ENCODE measurements at regions not wholly inside any gene's neighbourhood (a gene's known extent, or its start where the extent isn't known, plus 50 kb on each side); places are given as distances from the start of the nearest gene placed in this dataset.

DNA sequence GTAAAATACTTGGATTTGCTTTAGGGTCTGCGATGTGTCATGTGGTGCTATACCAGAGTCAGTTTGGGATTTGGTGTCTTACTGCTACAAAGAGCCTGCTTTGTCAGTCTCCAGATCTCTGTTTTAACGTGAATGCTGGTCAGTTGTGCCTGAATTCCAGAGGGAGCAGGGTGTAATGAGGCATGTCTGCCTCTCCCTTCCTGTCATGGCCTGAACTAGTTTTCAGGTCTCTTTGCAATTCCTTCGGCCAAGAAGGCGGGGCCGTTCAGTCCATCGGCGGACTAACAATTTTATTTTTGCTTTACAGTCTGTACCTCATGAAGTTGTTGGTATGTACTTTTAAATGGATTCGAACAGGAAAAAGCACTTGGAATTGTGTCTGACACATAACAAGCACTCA is 465.1 kb upstream of the ADARB2 start:
- no peak overlapping the region for H4K8ac ChIP-seq (ENCODE audit: low read depth in 2 of 2, low read length in 2 of 2)
- TF ChIP-seq NFE2L2 (IDR thresholded peaks at IDR 0.05; ENCODE audit: low read depth, low read length) (no peak), RAD21 (IDR thresholded peaks at IDR 0.05; ENCODE audit: low read length) (no peak), CEBPB (IDR thresholded peaks at IDR 0.05; ENCODE audit: low read depth, low read length) (no peak), RCOR1 (IDR thresholded peaks at IDR 0.05; ENCODE audit: insufficient replicate concordance, low read length) (no peak), SMC3 (IDR thresholded peaks at IDR 0.05; ENCODE audit: low read depth, low read length) (no peak), MXI1 (IDR thresholded peaks at IDR 0.05; ENCODE audit: borderline replicate concordance, low read depth, low read length) (no peak), MAZ (IDR thresholded peaks at IDR 0.05; ENCODE audit: borderline replicate concordance, low read depth, low read length) (no peak), POLR2A (IDR thresholded peaks at IDR 0.05; ENCODE audit: low read depth, low read length) (no peak), CHD1 (IDR thresholded peaks at IDR 0.05; ENCODE audit: low read depth, low read length) (no peak), RFX5 (IDR thresholded peaks at IDR 0.05; ENCODE audit: low read depth, low read length) (no peak), FOS (IDR thresholded peaks at IDR 0.05; ENCODE audit: low read depth, low read length) (no peak)
- TF ChIP-seq, protein P1, sequence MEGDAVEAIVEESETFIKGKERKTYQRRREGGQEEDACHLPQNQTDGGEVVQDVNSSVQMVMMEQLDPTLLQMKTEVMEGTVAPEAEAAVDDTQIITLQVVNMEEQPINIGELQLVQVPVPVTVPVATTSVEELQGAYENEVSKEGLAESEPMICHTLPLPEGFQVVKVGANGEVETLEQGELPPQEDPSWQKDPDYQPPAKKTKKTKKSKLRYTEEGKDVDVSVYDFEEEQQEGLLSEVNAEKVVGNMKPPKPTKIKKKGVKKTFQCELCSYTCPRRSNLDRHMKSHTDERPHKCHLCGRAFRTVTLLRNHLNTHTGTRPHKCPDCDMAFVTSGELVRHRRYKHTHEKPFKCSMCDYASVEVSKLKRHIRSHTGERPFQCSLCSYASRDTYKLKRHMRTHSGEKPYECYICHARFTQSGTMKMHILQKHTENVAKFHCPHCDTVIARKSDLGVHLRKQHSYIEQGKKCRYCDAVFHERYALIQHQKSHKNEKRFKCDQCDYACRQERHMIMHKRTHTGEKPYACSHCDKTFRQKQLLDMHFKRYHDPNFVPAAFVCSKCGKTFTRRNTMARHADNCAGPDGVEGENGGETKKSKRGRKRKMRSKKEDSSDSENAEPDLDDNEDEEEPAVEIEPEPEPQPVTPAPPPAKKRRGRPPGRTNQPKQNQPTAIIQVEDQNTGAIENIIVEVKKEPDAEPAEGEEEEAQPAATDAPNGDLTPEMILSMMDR (conservative IDR thresholded peaks at IDR 0.05; ENCODE audit: low read depth, low read length): no peak
- TF ChIP-seq, protein P2, sequence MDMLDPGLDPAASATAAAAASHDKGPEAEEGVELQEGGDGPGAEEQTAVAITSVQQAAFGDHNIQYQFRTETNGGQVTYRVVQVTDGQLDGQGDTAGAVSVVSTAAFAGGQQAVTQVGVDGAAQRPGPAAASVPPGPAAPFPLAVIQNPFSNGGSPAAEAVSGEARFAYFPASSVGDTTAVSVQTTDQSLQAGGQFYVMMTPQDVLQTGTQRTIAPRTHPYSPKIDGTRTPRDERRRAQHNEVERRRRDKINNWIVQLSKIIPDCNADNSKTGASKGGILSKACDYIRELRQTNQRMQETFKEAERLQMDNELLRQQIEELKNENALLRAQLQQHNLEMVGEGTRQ (IDR thresholded peaks at IDR 0.05; ENCODE audit: low read depth, low read length): no peak
- TF ChIP-seq, protein P3, sequence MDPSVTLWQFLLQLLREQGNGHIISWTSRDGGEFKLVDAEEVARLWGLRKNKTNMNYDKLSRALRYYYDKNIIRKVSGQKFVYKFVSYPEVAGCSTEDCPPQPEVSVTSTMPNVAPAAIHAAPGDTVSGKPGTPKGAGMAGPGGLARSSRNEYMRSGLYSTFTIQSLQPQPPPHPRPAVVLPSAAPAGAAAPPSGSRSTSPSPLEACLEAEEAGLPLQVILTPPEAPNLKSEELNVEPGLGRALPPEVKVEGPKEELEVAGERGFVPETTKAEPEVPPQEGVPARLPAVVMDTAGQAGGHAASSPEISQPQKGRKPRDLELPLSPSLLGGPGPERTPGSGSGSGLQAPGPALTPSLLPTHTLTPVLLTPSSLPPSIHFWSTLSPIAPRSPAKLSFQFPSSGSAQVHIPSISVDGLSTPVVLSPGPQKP (IDR thresholded peaks at IDR 0.05; ENCODE audit: borderline replicate concordance, low read depth, low read length): no peak
- no peak overlapping the region for H2AK9ac ChIP-seq (replicated peaks; ENCODE audit: low read depth, low read length, poor library complexity)
- peaks cover 9% of the 10 kb centered on the region for H3K9me3 ChIP-seq (ENCODE audit: control insufficient read depth, insufficient read depth, low read length)
- H3K4me1 ChIP-seq (ENCODE audit: control insufficient read depth, insufficient read depth, low read length): no peaks in the 10 kb centered on the region
- dilution Hi-C loops (cut with HindIII; ENCODE audit: low sequenced_read_pairs, unreplicated experiment): no loop called here
- H2BK5ac ChIP-seq (ENCODE audit: low read depth, low read length, poor library complexity, severe bottlenecking): no peak overlapping the region
- H2BK15ac ChIP-seq (ENCODE audit: low read depth, low read length): no peak overlapping the region
- H3K79me1 ChIP-seq (ENCODE audit: low read depth in 1 of 2, low read length in 2 of 2): no peaks in the 10 kb centered on the region
- no peaks in the 10 kb centered on the region for H3K27me3 ChIP-seq (ENCODE audit: control insufficient read depth, insufficient read depth, low read length)
- H3K4ac ChIP-seq (ENCODE audit: low read depth, low read length): no peak overlapping the region
- H3K9ac ChIP-seq (ENCODE audit: low read depth, low read length): no peak overlapping the region
- H3K23ac ChIP-seq (ENCODE audit: low read depth, low read length): no peak overlapping the region
- DNase-seq (no peak), ATAC-seq (ENCODE audit: low read depth) (no peak)
- no peak overlapping the region for H3K56ac ChIP-seq (ENCODE audit: extremely low read depth, insufficient read depth, low read length)
- no peak overlapping the region for H2AFZ ChIP-seq (replicated peaks; ENCODE audit: low read length, poor library complexity)
- no peak overlapping the region for H2AK5ac ChIP-seq (ENCODE audit: low read depth, low read length)
- H3K4me2 ChIP-seq (ENCODE audit: low read depth, low read length): no peak overlapping the region
- H4K91ac ChIP-seq (ENCODE audit: insufficient read depth, low read depth, low read length): no peak overlapping the region
- H2BK20ac ChIP-seq (ENCODE audit: low read depth, low read length): no peak overlapping the region
- ChIA-PET CTCF (no interaction called here), POLR2A (ENCODE audit: unreplicated experiment) (no interaction called here)
- H4K20me1 ChIP-seq (ENCODE audit: insufficient read depth, low read length): no peaks in the 10 kb centered on the region
- no peak overlapping the region for H3K4me3 ChIP-seq (ENCODE audit: insufficient read depth, low read depth, low read length)
- H3K9me1 ChIP-seq (ENCODE audit: insufficient read depth, low read length): no peaks in the 10 kb centered on the region
- H3K36me3 ChIP-seq (ENCODE audit: control insufficient read depth, insufficient read depth, low read length): no peaks in the 10 kb centered on the region
- intact Hi-C loops (cut with micrococcal nuclease): no loop called here
- no peak overlapping the region for H4K5ac ChIP-seq (ENCODE audit: low read depth, low read length)
- in situ Hi-C loops (cut with MboI; ENCODE audit: low sequenced_read_pairs): no loop called here
- H3K18ac ChIP-seq (ENCODE audit: low read depth, low read length): no peak overlapping the region
- no CpG with 5 or more reads among the region's 8 CpGs for WGBS, 2 experiments (ENCODE audit: extremely low coverage in 2 of 2, insufficient read length in 1 of 2)
- BruUV-seq (replicated peaks): no TSS peak
- H2BK120ac ChIP-seq (ENCODE audit: low read depth, low read length): no peak overlapping the region
- no peak overlapping the region for H3K27ac ChIP-seq (ENCODE audit: insufficient read depth, low read length)
- H3K14ac ChIP-seq (replicated peaks; ENCODE audit: low read depth, low read length): no peak overlapping the region
